ENCODE measurements at regions not wholly inside any gene's neighbourhood (a gene's known extent, or its start where the extent isn't known, plus 50 kb on each side); places are given as distances from the start of the nearest gene placed in this dataset.

- no peak for TF ChIP-seq CTCF (IDR thresholded peaks at IDR 0.05)
- no peak for TF ChIP-seq EZH2 (IDR thresholded peaks at IDR 0.05; ENCODE audit: borderline replicate concordance, insufficient read depth, low read depth, low read length, poor library complexity, severe bottlenecking)
Measured at GRCh38 chr13:22748866-22749577, 431.8 kb upstream of the SGCG start.

All from B cell (primary cell).